ENCODE measurements at regions not wholly inside any gene's neighbourhood (a gene's known extent, or its start where the extent isn't known, plus 50 kb on each side); places are given as distances from the start of the nearest gene placed in this dataset.
A peak's percentile ranks its signal among the peaks of the same experiment; 100 is the strongest.
"Not testable (repeated sequence)": the region's sequence is repeated elsewhere in the genome, so short reads cannot be mapped to it uniquely, and the experiment has no call there.

DNA sequence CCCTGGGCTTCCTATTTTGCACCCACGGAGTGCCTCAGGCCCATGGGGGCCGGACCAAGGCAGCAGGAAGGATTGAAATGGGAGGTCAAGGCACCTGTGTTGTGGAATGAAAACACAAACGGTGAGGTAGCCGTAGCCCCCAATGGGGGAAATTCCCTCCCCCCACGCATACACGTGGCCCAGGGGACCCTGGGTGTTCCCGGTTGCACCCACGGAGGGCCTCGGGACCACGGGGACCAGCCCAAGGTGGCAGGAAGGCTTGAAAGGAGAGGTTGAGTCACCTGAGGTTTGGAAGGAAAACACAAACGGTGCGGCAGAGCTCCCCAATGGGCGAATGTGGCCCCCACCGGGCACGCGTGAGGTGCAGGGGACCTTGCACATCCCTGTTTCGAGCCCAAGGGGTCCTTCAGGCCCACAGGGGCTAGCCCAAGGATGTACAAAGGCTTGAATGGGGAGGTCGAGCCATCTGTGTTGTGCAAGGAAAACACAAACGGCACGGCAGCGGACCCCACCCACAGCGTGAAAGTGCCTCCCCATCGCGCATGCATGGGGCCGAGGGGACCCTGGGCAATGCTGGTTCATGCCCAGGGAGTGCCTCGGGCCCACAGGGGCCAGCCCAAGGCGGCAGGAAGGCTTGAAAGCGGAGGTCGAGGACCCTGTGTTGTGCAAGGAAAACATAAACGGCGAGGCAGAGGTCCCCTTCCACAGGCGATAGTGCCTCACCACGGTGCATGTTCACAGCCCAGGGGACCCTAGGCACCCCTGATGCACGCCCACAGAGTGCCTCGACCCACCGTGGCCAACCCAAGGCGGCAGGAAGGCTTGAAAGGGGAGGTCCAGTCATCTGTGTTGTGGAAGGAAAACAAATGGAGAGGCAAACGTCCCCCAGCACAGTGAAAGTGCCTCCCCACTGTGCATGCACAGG lies 376.7 kb downstream of the ALG10 start:
- DNase-seq (ENCODE audit: low spot score): peak; percentile 67
- intact Hi-C loops (cut with DNase I): no loop called here

DNA sequence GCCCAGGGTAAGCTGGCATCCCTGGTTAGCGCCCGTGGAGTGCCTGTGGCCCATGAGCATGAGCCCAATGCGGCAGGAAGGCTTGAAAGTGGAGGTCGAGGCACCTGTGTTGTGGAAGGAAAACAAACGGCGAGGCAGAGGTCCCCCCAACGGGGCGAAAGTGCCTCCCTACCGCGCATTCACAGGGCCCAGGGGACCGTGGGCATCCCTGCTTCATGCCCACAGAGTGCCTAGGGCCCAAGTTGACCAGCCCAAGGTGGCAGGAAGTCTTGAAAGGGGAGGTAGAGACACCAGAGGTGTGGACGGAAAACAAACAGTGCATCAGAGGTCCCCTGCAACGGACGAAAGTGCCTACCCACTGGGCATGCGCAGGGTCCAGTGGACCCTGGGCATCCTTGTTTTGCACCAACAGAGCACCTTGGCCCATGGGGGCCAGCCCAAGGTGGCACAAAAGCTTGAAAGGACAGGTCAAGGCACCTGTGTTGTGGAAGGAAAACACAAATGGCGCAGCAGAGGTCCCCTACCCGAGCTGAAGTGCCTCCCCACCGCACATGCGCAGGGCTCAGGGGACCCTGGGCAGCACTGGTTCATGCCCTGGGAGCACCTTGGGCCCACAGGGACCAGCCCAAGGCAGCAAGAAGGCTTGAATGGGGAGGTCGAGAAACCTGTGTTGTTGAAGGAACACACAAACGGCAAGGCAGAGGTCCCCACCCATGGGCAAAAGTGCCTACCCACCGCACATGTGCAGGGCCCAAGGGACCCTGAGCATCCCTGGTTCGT lies 377.5 kb downstream of the ALG10 start:
- DNase-seq (ENCODE audit: low spot score): peak; percentile 44
- intact Hi-C loops (cut with DNase I): no loop called here

DNA sequence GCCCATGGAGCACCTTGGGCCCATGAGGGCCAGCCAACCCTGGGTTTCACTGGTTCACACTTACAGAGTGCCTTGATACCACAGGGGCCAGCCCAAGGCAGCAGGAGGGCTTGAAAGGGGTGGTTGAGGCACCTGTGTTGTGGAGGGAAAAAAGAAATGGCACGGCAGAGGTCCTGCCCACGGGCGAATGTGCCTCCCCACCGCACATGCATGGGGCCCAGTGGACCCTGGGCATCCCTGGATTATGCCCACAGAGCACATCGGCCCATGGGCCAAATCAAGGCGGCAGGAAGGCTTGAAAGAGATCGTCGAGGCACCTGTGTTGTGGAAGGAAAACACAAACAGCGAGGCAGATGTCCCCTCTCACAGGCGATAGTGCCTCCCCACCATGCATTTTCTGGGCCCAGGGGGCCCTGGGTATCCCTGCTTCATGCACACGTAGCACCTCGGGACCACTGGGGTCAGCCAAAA lies 378.1 kb downstream of the ALG10 start:
- intact Hi-C loops (cut with DNase I): no loop called here

DNA sequence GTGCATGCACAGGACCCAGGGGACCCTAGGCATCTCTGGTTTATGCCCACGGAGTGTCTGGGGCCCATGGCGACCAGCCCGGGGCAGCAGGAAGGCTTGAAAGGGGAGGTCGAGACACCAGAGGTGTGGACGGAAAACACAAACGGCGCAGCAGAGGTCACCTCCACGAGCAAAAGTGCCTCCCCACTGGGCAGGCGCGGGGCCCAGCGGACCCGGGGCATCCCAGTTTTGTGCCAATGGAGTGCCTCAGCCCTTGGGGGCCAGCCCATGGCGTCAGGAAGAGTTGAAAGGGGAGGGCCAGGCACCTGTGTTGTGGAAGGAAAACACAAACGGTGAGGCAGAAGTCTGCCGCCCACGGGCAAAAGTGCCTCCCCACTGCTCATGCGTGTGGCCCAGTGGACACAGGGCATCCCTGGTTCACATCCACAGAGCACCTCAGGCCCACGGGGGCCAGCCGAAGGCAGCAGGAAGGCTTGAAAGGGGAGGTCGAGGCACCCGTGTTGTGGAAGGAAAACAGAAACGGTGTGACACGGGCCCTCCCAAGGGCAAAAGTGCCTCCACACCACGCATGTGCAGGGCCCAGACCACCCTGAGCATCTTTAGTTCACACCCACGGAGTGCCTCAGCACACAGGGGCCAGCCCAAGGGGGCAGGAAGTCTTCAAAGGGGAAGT lies 378.8 kb downstream of the ALG10 start:
- intact Hi-C loops (cut with DNase I): no loop called here
- peak; percentile 70 for DNase-seq (ENCODE audit: low spot score)

More for the DNA sequence above, 378.1 kb downstream of the ALG10 start:
- peak; percentile 51 for DNase-seq (ENCODE audit: low spot score)

DNA sequence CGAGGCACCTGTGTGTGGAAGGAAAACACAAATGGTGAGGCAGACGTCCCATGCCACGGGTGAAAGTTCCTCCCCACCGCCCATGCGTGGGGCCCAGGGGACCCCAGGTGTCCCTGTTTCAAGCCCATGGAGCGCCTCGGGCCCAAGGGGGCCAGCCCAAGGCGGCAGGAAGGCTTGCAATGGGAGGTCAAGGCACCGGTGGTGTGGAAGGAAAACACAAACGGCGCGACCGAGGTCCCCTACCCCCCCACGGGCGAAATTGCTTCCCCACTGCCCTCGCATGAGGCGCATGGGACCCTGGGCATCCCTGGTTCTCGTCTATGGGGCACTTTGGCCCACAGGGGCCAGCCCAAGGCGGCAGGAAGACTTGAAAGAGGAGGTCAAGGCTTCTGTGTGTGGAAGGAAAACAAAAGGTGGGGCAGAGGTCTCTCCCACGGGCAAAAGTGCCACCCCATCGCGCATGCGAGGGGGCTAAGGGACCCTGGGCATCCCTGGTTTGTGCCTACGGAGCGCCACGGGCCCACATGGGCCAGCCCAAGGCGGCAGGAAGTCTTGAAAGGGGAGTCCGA lies 379.4 kb downstream of the ALG10 start:
- intact Hi-C loops (cut with DNase I): no loop called here
- peak; percentile 61 for DNase-seq (ENCODE audit: low spot score)

DNA sequence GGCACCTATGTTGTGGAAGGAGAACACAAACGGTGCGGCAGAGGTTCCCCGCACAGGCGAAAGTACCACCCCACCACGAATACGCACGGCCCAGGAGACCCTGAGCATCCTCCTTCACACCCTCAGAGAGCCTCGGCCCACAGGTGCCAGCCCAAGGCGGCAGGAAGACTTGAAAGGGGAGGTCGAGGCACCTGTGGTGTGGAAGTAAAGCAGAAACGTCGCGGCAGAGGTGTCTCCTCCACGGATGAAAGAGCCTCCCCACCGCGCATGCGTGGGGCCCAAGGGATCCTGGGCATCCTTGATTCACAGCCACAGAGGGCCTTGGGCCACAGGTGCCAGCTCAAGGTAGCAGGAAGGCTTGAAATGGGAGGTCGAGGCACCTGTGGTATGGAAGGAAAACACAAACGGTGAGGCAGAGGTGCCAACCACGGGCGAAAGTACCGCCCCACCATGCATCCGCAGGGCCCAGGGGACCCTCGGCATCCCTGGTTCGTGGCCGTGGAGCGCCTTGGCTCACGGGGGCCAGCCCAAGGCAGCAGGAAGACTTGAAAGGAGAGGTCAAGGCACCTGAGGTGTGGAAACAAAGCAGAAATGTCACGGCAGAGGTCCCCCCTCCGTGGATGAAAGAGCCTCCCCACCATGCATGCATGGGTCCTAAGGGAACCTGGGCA lies 380.1 kb downstream of the ALG10 start:
- intact Hi-C loops (cut with DNase I): no loop called here
- peak; percentile 66 for DNase-seq (ENCODE audit: low spot score)

DNA sequence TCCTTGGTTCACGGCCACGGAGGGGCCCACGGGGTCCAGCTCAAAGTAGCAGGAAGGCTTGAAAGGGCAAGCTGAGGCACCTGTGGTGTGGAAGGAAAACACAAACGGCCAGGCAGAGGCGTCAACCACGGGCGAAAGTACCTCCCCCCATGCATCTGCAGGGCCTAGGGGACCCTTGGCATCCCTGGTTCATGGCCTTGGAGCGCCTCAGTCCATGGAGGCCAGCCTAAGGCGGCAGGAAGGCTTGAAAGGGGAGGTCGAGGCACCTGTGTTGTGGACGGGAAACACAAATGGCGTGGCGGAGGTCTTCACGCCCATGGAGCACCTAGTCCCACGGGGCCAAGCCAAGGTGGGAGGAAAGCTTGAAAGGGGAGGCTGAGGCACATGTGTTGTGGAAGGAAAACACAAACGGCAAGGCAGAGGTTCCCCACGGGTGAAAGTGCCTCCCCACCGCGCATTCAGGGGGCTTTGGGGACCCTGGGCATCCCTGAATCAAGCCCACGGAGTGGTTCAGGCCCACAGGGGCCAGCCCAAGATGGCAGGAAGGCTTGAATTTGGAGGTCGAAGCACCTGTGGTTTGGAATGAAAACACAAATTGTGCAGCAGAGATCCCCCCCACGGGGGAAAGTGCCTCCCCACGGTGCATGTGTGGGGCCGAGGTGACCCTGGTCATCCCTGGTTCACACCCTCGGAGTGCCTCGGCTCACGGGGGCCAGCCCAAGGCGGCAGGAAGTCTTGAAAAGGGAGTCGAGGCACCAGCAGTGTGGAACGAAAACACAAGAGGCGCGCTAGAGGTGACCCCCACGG lies 380.8 kb downstream of the ALG10 start:
- peak; percentile 63 for DNase-seq (ENCODE audit: low spot score)
- intact Hi-C loops (cut with DNase I): no loop called here

DNA sequence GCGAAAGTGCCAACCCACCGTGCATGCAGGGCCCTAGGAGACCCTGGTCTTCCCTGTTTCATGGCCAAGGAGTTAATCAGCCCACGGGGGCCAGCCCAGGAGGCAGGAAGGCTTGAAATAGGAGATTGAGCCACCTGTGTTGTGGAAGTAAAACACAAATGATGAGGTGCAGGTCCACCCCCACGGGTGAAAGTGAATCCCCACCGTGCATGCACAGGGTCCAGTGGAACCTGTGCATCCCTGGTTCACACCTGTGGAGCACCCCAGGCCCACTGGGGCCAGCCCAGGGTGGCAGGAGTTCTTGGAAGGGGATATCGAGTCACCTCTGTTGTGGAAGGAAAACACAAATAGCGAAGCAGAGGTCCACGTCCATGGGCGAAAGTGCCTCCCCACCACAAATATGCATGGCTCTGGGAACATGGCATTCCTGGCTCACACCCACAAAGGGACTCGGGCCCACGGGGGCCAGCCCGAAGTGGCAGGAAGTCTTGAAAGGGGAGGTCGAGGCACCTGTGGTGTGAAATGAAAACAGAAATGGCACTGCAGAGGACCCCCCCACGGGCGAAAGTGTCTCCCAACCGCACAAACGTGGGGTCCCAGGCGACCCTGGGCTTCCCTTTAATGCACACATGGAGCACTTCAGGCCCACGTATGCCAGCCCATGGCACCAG lies 381.5 kb downstream of the ALG10 start:
- peak; percentile 31 for DNase-seq (ENCODE audit: low spot score)
- intact Hi-C loops (cut with DNase I): no loop called here

DNA sequence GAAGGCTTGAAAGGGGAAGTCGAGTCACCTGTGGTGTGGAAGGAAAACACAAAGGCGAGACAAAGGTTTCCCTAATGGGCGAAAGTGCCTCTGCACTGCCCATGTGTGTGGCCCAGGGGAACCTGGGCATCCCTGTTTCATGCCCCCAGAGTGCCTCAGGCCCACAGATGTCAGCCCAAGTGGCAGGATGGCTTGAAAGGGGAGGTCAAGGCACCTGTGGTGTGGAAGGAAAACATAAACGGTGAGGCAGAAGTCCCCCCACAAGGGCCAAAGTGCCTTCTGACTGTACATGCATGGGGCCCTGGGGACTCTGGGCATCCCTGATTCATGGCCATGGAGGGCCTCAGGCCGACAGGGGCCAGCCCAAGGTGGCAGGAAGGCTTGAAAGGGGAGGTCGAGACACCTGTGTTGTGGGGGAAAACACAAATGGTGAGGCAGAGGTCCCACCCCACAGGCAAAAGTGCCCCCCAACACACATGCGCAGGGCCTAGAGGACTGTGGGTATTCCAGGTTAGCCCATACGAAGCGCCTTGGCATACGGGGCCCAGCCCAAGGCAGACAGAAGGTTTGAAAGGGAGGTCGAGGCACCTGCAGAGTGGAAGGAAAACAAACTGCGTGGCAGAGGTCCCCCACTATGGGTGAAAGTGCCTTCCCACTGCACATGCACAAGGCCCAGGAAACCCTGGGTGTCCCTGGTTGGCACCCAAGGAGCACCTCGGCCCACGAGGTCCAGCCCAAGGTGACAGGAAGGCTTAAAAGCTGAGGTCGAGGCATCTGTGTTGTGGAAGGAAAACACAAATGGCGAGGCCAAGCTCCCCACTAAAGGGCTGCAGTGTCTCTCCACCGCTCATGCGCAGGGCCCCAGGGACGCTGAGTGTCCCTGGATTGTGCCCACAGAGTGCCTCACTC lies 382.3 kb downstream of the ALG10 start:
- peak; percentile 53 for DNase-seq (ENCODE audit: low spot score)
- intact Hi-C loops (cut with DNase I): no loop called here

DNA sequence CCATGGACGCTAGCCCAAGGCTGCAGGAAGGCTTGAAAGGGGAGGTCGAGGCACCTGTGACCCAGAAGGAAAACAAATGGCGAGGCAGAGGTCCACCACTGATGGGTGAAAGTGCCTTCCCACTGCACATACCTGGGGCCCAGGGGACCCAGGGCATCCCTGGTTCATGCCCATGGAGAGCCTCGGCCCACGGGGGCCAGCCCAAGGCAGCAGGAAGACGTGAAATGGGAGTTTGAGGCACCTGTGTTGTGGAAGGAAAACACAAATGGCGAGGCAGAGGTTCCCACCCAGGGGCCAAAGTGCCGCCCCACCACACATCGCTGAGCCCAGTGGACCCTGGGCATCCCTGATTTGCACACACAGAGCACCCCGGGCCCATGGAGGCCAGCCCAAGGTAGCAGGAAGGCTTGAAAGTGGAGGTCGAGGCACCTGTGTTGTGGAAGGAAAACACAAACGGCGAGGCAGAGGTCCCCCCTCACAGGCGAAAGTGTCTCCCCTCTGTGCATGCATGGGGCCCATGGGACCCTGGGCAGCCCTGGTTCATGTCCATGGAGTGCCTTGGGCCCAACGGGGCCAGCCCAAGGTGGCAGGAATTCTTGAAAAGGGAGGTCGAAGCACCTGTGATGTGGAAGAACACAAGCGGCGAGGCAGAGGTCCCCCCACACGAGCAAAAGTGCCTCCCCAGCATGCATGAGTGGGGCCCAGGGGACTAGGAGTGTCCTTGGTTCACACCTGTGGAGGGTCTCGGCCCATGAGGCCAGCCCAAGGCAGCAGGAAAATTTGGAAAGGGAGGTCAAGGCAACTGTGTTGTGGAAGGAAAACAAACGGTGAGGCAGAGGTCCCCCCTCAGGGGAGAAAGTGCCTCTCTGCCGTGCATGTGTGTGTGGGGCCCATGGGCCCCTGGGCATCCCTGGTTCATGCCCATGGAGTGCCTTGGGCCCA lies 383.3 kb downstream of the ALG10 start:
- DNase-seq (ENCODE audit: low spot score): peak; percentile 66
- intact Hi-C loops (cut with DNase I): no loop called here

DNA sequence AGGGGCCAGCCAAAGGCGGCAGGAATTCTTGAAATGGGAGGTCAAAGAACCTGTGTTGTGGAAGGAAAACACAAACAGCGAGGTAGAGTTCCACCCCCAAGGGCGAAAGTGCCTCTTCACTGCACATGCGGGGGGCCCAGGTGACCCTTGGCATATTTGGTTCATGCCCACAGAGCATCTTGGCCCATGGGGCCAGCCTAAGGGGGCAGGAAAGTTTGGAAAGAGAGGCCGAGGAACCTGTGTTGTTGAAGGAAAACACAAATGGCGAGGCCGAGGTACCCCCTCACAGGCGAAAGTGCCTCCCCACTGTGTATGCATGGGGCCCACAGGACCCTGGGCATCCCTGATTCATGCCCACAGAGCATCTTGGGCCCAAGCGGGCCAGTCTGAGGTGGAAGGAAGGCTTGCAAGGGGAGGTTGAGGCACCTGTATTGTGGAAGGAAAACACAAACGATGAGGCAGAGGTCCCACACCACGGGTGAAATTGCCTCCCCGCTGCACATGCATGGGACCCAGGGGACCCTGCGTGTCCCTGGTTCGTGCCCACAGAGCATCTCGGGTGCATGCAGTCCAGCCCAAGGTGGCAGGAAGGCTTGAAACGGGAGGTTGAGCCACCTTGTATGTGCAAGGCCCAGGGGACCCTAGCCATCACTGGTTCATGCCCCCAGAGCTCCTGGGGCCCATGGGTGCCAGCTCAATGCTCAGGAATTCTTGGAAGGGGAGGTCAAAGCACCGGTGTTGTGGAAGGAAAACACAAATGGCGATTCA lies 384.1 kb downstream of the ALG10 start:
- peak; percentile 54 for DNase-seq (ENCODE audit: low spot score)
- intact Hi-C loops (cut with DNase I): no loop called here

DNA sequence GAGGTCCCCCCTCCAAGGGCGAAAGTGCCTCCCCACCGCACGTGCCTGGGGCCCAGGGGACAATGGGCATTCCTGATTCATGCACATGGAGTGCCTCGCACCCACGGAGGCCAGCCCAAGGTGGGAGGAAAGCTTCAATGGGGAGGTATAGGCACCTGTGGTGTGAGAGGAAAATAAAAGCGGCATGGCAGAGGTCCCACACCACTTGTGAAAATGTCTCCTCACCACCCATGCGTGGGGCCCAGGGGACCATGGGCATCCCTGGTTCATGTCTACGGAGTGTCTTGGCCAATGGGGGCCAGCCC lies 384.7 kb downstream of the ALG10 start:
- peak; percentile 57 for DNase-seq (ENCODE audit: low spot score)
- intact Hi-C loops (cut with DNase I): no loop called here

DNA sequence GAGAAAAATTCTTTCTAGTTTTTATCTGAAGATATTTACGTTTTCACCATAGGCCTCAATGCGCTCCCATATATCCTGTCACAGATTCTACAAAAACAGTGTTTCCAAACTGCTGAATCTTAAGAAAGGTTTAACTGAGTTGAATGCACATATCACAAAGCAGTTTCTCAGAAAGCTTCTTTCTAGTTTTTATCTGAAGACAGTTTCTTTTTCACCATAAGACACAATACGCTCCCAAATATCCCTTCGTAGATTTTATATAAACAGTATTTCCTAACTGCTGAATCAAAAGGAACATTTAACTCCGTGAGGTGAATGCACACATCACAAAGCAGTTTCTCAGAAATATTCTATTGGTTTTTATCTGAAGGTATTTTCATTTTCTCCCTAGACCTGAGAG lies 385.5 kb downstream of the ALG10 start:
- intact Hi-C loops (cut with DNase I): no loop called here
- no peak for DNase-seq (ENCODE audit: low spot score)

DNA sequence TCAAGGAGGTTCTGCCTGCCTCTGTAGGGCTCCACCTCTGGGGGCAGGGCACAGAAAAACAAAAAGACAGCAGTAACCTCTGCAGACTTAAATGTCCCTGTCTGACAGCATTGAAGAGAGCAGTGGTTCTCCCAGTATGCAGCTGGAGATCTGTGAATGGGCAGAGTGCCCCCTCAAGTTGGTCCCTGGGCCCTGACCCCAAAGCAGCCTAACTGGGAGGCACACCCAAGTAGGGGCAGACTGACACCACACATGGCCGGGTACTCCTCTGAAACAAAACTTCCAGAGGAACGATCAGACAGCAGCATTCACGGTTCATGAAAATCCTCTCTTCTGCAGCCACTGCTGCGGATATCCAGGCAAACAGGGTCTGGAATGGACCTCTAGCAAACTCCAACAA lies 409.2 kb downstream of the ALG10 start:
- DNase-seq (ENCODE audit: low spot score); intact Hi-C loops (cut with DNase I): not testable (repeated sequence)
